Sigmoid colon (tissue), 6 donors: ENCODE measurements at regions not wholly inside any gene's neighbourhood (a gene's known extent, or its start where the extent isn't known, plus 50 kb on each side); places are given as distances from the start of the nearest gene placed in this dataset.
"Not testable (repeated sequence)": the region's sequence is repeated elsewhere in the genome, so short reads cannot be mapped to it uniquely, and the experiment has no call there.

Experiments used
- DNase-seq: peaks from one replicate; pipeline ENCODE4 v3.0.0-alpha.2; 2019
- H3K27ac ChIP-seq, 4 donors: fragments of 200-600 bp; sonication (generic); one replicate each; pipeline ENCODE4 v1.5.1; 2016 to 2019; ENCODE audit warnings: mild to moderate bottlenecking in 1 of 4
- H3K27me3 ChIP-seq, 3 donors: fragments of 200-600 bp; sonication (generic); one replicate each; pipeline ENCODE4 v1.5.1; 2019; ENCODE audit warnings: mild to moderate bottlenecking in 1 of 3
- H3K36me3 ChIP-seq, 4 donors: fragments of 200-600 bp; sonication (generic); one replicate each; pipeline ENCODE4 v1.5.1; 2016 to 2019
- H3K4me1 ChIP-seq, 4 donors: fragments of 200-600 bp; sonication (generic); one replicate each; pipeline ENCODE4 v1.5.1; 2017 to 2019
- H3K4me3 ChIP-seq, 4 donors: fragments of 200-600 bp; sonication (generic); one replicate each; pipeline ENCODE4 v1.5.1; 2017 to 2019; ENCODE audit warnings: mild to moderate bottlenecking in 2 of 4, moderate library complexity in 1 of 4
- H3K9me3 ChIP-seq, 4 donors: fragments of 200-600 bp in 3 of 4; sonication (generic) in 3 of 4; one replicate each; pipeline versions ENCODE4 v1.5.1 to v1.6.1; 2013 to 2019
- EP300 ChIP-seq, 4 donors: sonication (generic); formaldehyde crosslinking; IDR thresholded peaks; one replicate each; pipeline ENCODE4 v1.6.1; 2017; ENCODE audit warnings: antibody characterized with exemption in 4 of 4
- POLR2A ChIP-seq, 2 donors: fragments of 450-650 bp; IDR thresholded peaks; one replicate each; pipeline ENCODE4 v1.6.1; 2016; ENCODE audit warnings: antibody characterized with exemption in 2 of 2, mild to moderate bottlenecking in 2 of 2, moderate library complexity in 2 of 2
- POLR2AphosphoS5 ChIP-seq, 4 donors: sonication (generic); formaldehyde crosslinking; IDR thresholded peaks; one replicate each; pipeline ENCODE4 v1.6.1; 2017; ENCODE audit warnings: antibody characterized with exemption in 4 of 4
- WGBS, 2 donors: extraction: QIAGEN DNeasy Blood & Tissue Kit; methylation state at CpG; one replicate each; pipeline ENCODE4 v1.1.7; 2013; 5-methylcytosine and 5-hydroxymethylcytosine counted together
- intact Hi-C: fragments of 100-400 bp; cut with DNase I; formaldehyde crosslinking; loops from one replicate; pipeline ENCODE4 v1.15.1; 2023
- TF ChIP-seq, protein P1 (sequence below), 4 experiments: fragments of 450-650 bp in 3 of 4; fragments of 200-600 bp in 1 of 4; IDR thresholded peaks; one replicate each; pipeline ENCODE4 v1.5.1; 2016 to 2019; ENCODE audit warnings: antibody characterized with exemption in 4 of 4, mild to moderate bottlenecking in 3 of 4, moderate library complexity in 2 of 4
- donor health status: healthy with polysubstance abuse.
- donor health status: healthy.

DNA sequence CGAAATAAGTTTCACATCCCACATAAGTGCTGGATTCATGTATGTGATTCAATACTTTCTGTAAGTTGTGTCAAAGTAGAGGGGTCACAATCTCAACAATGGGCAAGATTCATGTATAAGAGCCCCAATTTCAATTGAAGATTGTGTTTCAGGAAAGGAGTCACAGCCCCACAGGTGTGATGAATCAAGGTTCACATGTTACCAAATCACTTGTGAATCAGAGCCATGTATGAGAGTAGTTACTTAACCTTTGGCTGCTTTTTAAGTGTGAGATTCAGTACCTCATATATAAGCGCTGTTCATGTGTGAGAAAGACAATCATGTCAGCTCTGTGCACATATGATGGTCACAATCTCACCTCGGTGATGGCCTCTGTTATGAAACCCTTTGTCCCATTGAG is 1100.0 kb upstream of the AMELY start:
- Histone ChIP-seq H3K4me1 (no peaks in the 10 kb centered on the region), H3K4me3 (no peak overlapping the region), H3K27me3 (no peaks in the 10 kb centered on the region), H3K36me3 (no peaks in the 10 kb centered on the region), H3K9me3 (no peaks in the 10 kb centered on the region), H3K27ac (no peak overlapping the region)
- TF ChIP-seq EP300 (IDR thresholded peaks at IDR 0.05) (no peak), POLR2AphosphoS5 (IDR thresholded peaks at IDR 0.05) (no peak), POLR2A (IDR thresholded peaks at IDR 0.05) (no peak)
- TF ChIP-seq, protein P1, sequence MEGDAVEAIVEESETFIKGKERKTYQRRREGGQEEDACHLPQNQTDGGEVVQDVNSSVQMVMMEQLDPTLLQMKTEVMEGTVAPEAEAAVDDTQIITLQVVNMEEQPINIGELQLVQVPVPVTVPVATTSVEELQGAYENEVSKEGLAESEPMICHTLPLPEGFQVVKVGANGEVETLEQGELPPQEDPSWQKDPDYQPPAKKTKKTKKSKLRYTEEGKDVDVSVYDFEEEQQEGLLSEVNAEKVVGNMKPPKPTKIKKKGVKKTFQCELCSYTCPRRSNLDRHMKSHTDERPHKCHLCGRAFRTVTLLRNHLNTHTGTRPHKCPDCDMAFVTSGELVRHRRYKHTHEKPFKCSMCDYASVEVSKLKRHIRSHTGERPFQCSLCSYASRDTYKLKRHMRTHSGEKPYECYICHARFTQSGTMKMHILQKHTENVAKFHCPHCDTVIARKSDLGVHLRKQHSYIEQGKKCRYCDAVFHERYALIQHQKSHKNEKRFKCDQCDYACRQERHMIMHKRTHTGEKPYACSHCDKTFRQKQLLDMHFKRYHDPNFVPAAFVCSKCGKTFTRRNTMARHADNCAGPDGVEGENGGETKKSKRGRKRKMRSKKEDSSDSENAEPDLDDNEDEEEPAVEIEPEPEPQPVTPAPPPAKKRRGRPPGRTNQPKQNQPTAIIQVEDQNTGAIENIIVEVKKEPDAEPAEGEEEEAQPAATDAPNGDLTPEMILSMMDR (IDR thresholded peaks at IDR 0.05): no peak
- 91 to 92% methylated on average over 3 of the region's 3 CpGs for WGBS, 2 donors
- intact Hi-C loops: no loop called here
- no peak for DNase-seq

DNA sequence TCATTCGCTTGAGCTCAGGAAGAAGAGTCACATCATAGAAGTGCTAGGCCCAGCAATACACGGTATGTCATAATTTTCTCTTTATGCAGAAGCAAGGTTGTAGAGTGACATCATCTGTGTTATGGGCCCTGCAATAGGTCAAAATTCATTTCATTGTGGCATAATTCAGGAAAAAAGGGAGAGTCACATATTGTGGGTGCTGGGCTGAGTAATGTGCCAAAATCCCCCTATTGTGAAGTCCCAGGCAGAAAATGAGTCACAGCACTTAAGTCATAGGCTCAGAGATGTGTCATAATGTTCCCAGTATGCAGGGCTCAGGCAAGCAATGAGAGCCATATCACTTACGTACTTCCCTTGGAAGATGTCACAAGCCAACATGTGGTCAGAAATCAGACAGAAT is 1092.6 kb upstream of the AMELY start:
- Histone ChIP-seq H3K4me3 (no peak overlapping the region), H3K27ac (no peak overlapping the region), H3K4me1 (no peaks in the 10 kb centered on the region), H3K27me3 (no peaks in the 10 kb centered on the region), H3K36me3 (no peaks in the 10 kb centered on the region), H3K9me3 (no peaks in the 10 kb centered on the region)
- TF ChIP-seq POLR2A (IDR thresholded peaks at IDR 0.05) (no peak), EP300 (IDR thresholded peaks at IDR 0.05) (no peak), POLR2AphosphoS5 (IDR thresholded peaks at IDR 0.05) (no peak)
- TF ChIP-seq, protein P1 (IDR thresholded peaks at IDR 0.05): no peak
- DNase-seq: no peak
- intact Hi-C loops: no loop called here
- WGBS, 2 donors: 86 to 93% methylated on average over 3 of the region's 3 CpGs

DNA sequence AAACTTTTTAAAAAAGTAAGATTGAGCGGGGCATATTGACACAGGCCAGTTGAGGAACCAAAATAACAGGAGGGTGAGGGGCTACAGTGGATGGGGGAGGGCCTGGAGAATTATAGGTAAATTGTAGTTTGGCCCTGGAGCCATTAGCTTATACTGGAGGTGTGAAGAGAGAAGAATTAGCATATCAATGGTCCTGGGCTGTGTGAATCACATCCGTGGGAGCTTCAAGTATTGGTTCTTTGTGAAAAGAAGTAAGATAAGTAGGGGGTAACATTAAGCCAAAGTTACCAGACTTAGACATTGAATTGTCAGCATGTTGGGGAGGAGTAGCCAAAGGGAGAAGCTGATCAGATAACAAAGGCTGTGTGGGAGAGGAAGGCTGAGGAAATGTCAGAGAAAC is 1085.2 kb upstream of the AMELY start:
- no peaks in the 10 kb centered on the region for H3K4me1 ChIP-seq
- no peak for DNase-seq
- intact Hi-C loops: no loop called here
- no peaks in the 10 kb centered on the region for H3K36me3 ChIP-seq
- H3K9me3 ChIP-seq: no peaks in the 10 kb centered on the region
- no peaks in the 10 kb centered on the region for H3K27me3 ChIP-seq
- H3K27ac ChIP-seq: no peak overlapping the region
- WGBS, 2 donors: 60 to 83% methylated on average over 2 of the region's 2 CpGs
- no peak for TF ChIP-seq EP300 (IDR thresholded peaks at IDR 0.05)
- no peak overlapping the region for H3K4me3 ChIP-seq

DNA sequence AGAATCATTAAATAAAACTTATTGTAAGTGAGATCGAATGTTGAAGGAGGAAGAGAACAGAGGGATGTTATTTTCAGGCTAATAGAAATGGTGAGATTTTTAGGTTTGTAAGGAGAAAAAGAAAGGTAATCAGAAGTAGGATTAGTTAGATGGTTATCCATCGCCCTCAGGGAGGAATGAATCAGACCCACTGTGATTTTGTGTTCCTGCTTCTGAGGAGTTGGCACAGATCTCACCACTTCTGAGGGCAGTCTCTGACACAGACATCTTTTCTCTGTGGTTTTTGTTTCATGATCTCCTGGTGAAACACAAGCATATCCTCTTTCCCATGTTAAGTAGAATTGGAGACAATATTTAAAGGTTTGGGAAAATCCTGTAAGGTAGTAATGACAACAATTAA is 1083.2 kb upstream of the AMELY start:
- H3K4me3 ChIP-seq, H3K27me3 ChIP-seq, H3K9me3 ChIP-seq, H3K4me1 ChIP-seq, intact Hi-C loops, H3K27ac ChIP-seq, H3K36me3 ChIP-seq, DNase-seq: not testable (repeated sequence)
- WGBS, 2 donors: 91 to 95% methylated on average over 2 of the region's 2 CpGs

DNA sequence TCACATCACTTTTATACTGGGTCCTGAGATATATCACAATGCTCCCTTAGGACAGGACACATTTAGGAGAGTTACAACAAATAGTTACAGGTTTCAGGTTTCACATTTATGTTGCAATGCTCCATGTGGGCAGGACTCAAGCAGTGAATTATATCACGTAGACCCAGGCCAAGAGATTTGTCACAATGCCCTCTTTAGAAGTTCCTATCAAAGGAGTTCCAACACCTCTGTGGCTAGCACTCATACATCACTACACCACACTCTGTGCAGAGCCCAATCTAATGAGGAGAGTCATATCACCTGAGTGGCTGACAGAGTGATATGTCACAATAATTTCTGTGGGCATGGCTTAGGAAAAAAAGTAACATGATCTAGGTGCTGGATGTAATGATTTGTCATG is 1068.2 kb upstream of the AMELY start:
- no peaks in the 10 kb centered on the region for H3K4me1 ChIP-seq
- intact Hi-C loops: no loop called here
- no peak overlapping the region for H3K27ac ChIP-seq
- no peaks in the 10 kb centered on the region for H3K27me3 ChIP-seq
- TF ChIP-seq POLR2A (IDR thresholded peaks at IDR 0.05): no peak
- TF ChIP-seq, protein P1 (IDR thresholded peaks at IDR 0.05): no peak
- TF ChIP-seq EP300 (IDR thresholded peaks at IDR 0.05): no peak
- no peak for TF ChIP-seq POLR2AphosphoS5 (IDR thresholded peaks at IDR 0.05)
- DNase-seq: no peak
- H3K4me3 ChIP-seq: no peak overlapping the region
- 76 to 83% methylated on average over 1 of the region's 1 CpG for WGBS, 2 donors
- no peaks in the 10 kb centered on the region for H3K9me3 ChIP-seq
- H3K36me3 ChIP-seq: no peaks in the 10 kb centered on the region

DNA sequence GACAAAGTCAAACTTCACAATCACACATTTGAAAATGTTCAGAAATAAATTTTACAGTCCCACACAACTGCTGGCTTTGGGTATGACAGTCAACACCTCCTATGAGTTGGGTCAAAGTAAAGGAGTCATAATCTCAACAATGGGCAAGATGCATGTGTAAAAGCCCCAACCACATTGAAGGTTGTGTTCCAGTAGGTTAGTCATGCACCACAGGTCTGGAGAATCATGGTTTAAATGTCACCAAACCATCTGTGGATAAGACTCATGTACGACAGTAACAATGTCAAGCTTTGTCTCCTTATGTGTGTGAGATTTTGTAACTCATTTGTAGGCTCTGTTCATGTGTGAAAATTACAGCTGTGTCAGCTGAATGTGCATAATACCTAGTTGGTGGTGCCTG is 1065.7 kb upstream of the AMELY start:
- no peaks in the 10 kb centered on the region for H3K36me3 ChIP-seq
- no peak for DNase-seq
- intact Hi-C loops: no loop called here
- H3K27me3 ChIP-seq: no peaks in the 10 kb centered on the region
- no peak overlapping the region for H3K27ac ChIP-seq
- no peaks in the 10 kb centered on the region for H3K4me1 ChIP-seq
- TF ChIP-seq, protein P1 (IDR thresholded peaks at IDR 0.05): no peak
- no peak for TF ChIP-seq POLR2A (IDR thresholded peaks at IDR 0.05)
- no peak for TF ChIP-seq EP300 (IDR thresholded peaks at IDR 0.05)
- TF ChIP-seq POLR2AphosphoS5 (IDR thresholded peaks at IDR 0.05): no peak
- WGBS, 2 donors: 79 to 88% methylated on average over 1 of the region's 1 CpG
- no peak overlapping the region for H3K4me3 ChIP-seq
- H3K9me3 ChIP-seq: no peaks in the 10 kb centered on the region
